ENCODE measurements at regions not wholly inside any gene's neighbourhood (a gene's known extent, or its start where the extent isn't known, plus 50 kb on each side); places are given as distances from the start of the nearest gene placed in this dataset.
"Not testable (repeated sequence)": the region's sequence is repeated elsewhere in the genome, so short reads cannot be mapped to it uniquely, and the experiment has no call there.

GRCh38 chr6:168851460-168852375 lies 401.9 kb downstream of the THBS2 start:
- no peak for DNase-seq (ENCODE audit: low read depth)

GRCh38 chr6:168850027-168850736 lies 403.5 kb downstream of the THBS2 start:
- DNase-seq (ENCODE audit: low read depth): not testable (repeated sequence)

GRCh38 chr6:168849459-168849858 lies 404.2 kb downstream of the THBS2 start:
- no peak for DNase-seq (ENCODE audit: low read depth)

GRCh38 chr6:168848797-168849196 lies 404.8 kb downstream of the THBS2 start:
- DNase-seq (ENCODE audit: low read depth): no peak

- DNase-seq (ENCODE audit: low read depth): no peak
These were observed 404.0 kb downstream of the SMOC2 start for GRCh38 chr6:168844821-168845609.

- not testable (repeated sequence) for DNase-seq (ENCODE audit: low read depth)
These were observed 401.7 kb downstream of the SMOC2 start for GRCh38 chr6:168842632-168843212.

- DNase-seq (ENCODE audit: low read depth): no peak
These were observed 400.8 kb downstream of the SMOC2 start for GRCh38 chr6:168841609-168842278.

- DNase-seq (ENCODE audit: low read depth): not testable (repeated sequence)
These were observed 399.9 kb downstream of the SMOC2 start for GRCh38 chr6:168840932-168841331.

- DNase-seq (ENCODE audit: low read depth): not testable (repeated sequence)
These were observed 399.3 kb downstream of the SMOC2 start for GRCh38 chr6:168840299-168840698.

- no peak for DNase-seq (ENCODE audit: low read depth)
These were observed 397.0 kb downstream of the SMOC2 start for GRCh38 chr6:168838037-168838399.

GRCh38 chr6:168837254-168838036 lies 396.5 kb downstream of the SMOC2 start:
- DNase-seq (ENCODE audit: low read depth): no peak

- no peak for DNase-seq (ENCODE audit: low read depth)
These were observed 395.0 kb downstream of the SMOC2 start for GRCh38 chr6:168835991-168836390.

- no peak for DNase-seq (ENCODE audit: low read depth)
These were observed 393.8 kb downstream of the SMOC2 start for GRCh38 chr6:168834801-168835200.

- no peak for DNase-seq (ENCODE audit: low read depth)
These were observed 393.1 kb downstream of the SMOC2 start for GRCh38 chr6:168834042-168834587.

- no peak for DNase-seq (ENCODE audit: low read depth)
These were observed 387.8 kb downstream of the SMOC2 start for GRCh38 chr6:168828800-168829199.

GRCh38 chr6:168828035-168828434 lies 387.1 kb downstream of the SMOC2 start:
- no peak for DNase-seq (ENCODE audit: low read depth)

- no peak for DNase-seq (ENCODE audit: low read depth)
These were observed 386.5 kb downstream of the SMOC2 start for GRCh38 chr6:168827586-168827871.

GRCh38 chr6:168826726-168827585 lies 386.0 kb downstream of the SMOC2 start:
- no peak for DNase-seq (ENCODE audit: low read depth)

GRCh38 chr6:168826078-168826390 lies 385.1 kb downstream of the SMOC2 start:
- DNase-seq (ENCODE audit: low read depth): no peak
